HG03342 (cell line): ENCODE measurements at regions not wholly inside any gene's neighbourhood (a gene's known extent, or its start where the extent isn't known, plus 50 kb on each side); places are given as distances from the start of the nearest gene placed in this dataset.

ENCODE experiments used
- ATAC-seq: cut with Tn5 transposase; IDR thresholded peaks from one replicate; pipeline ENCODE4 v1.9.1; 2021; ENCODE audit warnings: mild to moderate bottlenecking, moderate library complexity; ENCODE audit not compliant: unreplicated experiment

- peak; percentile 43 for ATAC-seq
Observed at GRCh38 chr20:57048027-57048869, 218.2 kb downstream of the BMP7 start.

- no peak for ATAC-seq
Observed at GRCh38 chr20:57049296-57049695, 217.1 kb downstream of the BMP7 start.

GRCh38 chr20:57051096-57051495 is 215.3 kb downstream of the BMP7 start:
- no peak for ATAC-seq

GRCh38 chr20:57053067-57053466 is 213.4 kb downstream of the BMP7 start:
- no peak for ATAC-seq

GRCh38 chr20:57053793-57054552 is 212.5 kb downstream of the BMP7 start:
- ATAC-seq: no peak

- no peak for ATAC-seq
Observed at GRCh38 chr20:57055345-57055744, 211.1 kb downstream of the BMP7 start.

- ATAC-seq: no peak
Observed at GRCh38 chr20:57056651-57057050, 209.8 kb downstream of the BMP7 start.

GRCh38 chr20:57059055-57059596 is 207.3 kb downstream of the BMP7 start:
- ATAC-seq: no peak

- no peak for ATAC-seq
Observed at GRCh38 chr20:57060407-57061050, 205.9 kb downstream of the BMP7 start.

- no peak for ATAC-seq
Observed at GRCh38 chr20:57061051-57061900, 205.2 kb downstream of the BMP7 start.

- no peak for ATAC-seq
Observed at GRCh38 chr20:57062241-57062640, 204.2 kb downstream of the BMP7 start.

GRCh38 chr20:57062696-57063270 is 203.7 kb downstream of the BMP7 start:
- no peak for ATAC-seq

- no peak for ATAC-seq
Observed at GRCh38 chr20:57064836-57065235, 201.6 kb downstream of the BMP7 start.

GRCh38 chr20:57065646-57066045 is 200.8 kb downstream of the BMP7 start:
- no peak for ATAC-seq

GRCh38 chr20:57066126-57066900 is 200.1 kb downstream of the BMP7 start:
- no peak for ATAC-seq

- ATAC-seq: no peak
Observed at GRCh38 chr20:57069442-57069841, 197.0 kb downstream of the BMP7 start.

GRCh38 chr20:57070296-57070695 is 196.1 kb downstream of the BMP7 start:
- ATAC-seq: no peak

- ATAC-seq: no peak
Observed at GRCh38 chr20:57071283-57071731, 195.1 kb downstream of the BMP7 start.

GRCh38 chr20:57071954-57072583 is 194.4 kb downstream of the BMP7 start:
- ATAC-seq: no peak
